Sigmoid colon (tissue), 4 donors: ENCODE measurements at regions not wholly inside any gene's neighbourhood (a gene's known extent, or its start where the extent isn't known, plus 50 kb on each side); places are given as distances from the start of the nearest gene placed in this dataset.

ENCODE experiments used
- CTCF ChIP-seq, 4 experiments: fragments of 450-650 bp in 3 of 4; fragments of 200-600 bp in 1 of 4; IDR thresholded peaks; one replicate each; pipeline ENCODE4 v1.5.1; 2016 to 2019; ENCODE audit warnings: antibody characterized with exemption in 4 of 4, mild to moderate bottlenecking in 3 of 4, moderate library complexity in 2 of 4
- EP300 ChIP-seq, 4 donors: sonication (generic); formaldehyde crosslinking; IDR thresholded peaks; one replicate each; pipeline ENCODE4 v1.6.1; 2017; ENCODE audit warnings: antibody characterized with exemption in 4 of 4
- POLR2A ChIP-seq, 2 donors: fragments of 450-650 bp; IDR thresholded peaks; one replicate each; pipeline ENCODE4 v1.6.1; 2016; ENCODE audit warnings: antibody characterized with exemption in 2 of 2, mild to moderate bottlenecking in 2 of 2, moderate library complexity in 2 of 2
- POLR2AphosphoS5 ChIP-seq, 4 donors: sonication (generic); formaldehyde crosslinking; IDR thresholded peaks; one replicate each; pipeline ENCODE4 v1.6.1; 2017; ENCODE audit warnings: antibody characterized with exemption in 4 of 4

GRCh38 chrX:100478714-100479306, 68.7 kb upstream of the PCDH19 start:
- TF ChIP-seq CTCF (IDR thresholded peaks at IDR 0.05) (no peak), POLR2A (IDR thresholded peaks at IDR 0.05) (no peak), EP300 (IDR thresholded peaks at IDR 0.05) (no peak), POLR2AphosphoS5 (IDR thresholded peaks at IDR 0.05) (no peak)
